Myocyte (in vitro differentiated cells): ENCODE measurements at regions not wholly inside any gene's neighbourhood (a gene's known extent, or its start where the extent isn't known, plus 50 kb on each side); places are given as distances from the start of the nearest gene placed in this dataset.
A peak's percentile ranks its signal among the peaks of the same experiment; 100 is the strongest.

Source experiments
- DNase-seq: peaks from one replicate; pipeline ENCODE4 v3.0.0-alpha.2; 2012; ENCODE audit warnings: low read depth

DNA sequence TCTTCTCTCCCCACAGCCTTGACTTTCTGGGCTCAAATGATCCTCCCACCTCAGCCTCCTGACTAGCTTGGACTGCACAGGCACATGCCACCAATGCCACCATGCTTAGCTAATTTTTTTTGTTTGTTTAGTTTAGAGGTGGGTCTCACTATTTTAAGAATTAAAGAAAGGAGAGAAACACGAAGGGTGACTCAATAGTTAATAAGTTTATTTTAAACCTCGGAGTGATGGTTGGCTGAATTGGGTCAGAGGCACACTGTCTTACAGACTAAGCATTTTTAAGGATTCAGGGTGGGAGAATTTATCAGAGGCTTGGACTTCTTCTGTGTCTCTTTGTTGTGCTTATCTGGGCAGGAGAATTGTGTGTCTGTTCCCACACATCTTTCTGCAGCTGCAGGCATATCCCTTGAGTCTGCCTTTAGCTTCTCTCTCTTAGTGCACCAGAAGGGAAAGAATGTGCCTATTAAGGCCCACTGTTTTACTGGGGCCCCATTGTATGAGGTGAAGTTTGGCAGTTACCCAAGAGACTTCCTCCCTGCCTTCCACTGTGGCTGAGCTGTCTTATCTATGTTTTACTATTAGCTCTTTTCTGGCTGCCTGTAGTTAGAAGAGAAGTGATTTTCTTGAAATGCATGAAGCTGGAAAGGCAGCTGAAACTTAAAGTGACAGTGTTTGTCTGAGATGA lies 2172.0 kb downstream of the TP53TG3F start:
- DNase-seq, result no peak

DNA sequence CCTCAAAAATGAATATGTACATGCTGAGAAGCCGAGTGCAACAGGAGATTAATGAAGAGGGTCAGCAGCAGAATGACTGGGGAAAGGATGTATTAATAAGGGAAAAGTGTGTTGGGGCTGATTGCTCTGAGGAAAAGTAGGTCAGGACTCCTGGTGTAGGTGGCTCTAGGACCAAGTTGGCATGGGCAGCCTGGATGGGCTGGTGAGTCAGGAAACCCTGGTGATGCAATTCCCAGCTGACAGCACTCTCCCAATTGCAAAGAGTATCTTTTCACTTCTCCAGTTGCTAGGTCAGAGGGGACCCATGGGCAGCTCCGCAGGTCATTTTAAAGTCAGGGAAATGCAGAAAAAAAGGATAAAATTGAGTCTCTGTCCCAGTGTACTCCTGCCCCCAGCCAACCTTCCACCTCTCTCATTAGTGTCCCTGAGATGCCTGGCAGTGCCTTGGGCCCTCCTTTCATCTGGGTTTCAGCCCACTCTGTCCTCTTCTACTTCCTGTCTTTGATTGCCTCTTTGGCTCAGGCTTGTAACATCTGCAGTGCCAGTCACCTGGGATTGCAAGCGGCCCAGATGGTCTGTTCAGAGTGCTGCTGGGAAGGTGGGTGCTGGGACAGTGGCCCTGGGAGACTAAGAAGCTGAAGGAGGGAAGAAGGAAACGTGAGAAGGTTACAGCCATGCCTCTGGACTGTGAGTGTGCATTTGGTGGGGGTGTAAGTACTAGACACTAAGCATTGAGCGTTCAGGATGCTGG lies 2177.2 kb downstream of the TP53TG3F start:
- DNase-seq, result no peak

GRCh38 chr16:35637683-35638082 lies 2178.3 kb downstream of the TP53TG3F start:
- DNase-seq, result no peak

DNA sequence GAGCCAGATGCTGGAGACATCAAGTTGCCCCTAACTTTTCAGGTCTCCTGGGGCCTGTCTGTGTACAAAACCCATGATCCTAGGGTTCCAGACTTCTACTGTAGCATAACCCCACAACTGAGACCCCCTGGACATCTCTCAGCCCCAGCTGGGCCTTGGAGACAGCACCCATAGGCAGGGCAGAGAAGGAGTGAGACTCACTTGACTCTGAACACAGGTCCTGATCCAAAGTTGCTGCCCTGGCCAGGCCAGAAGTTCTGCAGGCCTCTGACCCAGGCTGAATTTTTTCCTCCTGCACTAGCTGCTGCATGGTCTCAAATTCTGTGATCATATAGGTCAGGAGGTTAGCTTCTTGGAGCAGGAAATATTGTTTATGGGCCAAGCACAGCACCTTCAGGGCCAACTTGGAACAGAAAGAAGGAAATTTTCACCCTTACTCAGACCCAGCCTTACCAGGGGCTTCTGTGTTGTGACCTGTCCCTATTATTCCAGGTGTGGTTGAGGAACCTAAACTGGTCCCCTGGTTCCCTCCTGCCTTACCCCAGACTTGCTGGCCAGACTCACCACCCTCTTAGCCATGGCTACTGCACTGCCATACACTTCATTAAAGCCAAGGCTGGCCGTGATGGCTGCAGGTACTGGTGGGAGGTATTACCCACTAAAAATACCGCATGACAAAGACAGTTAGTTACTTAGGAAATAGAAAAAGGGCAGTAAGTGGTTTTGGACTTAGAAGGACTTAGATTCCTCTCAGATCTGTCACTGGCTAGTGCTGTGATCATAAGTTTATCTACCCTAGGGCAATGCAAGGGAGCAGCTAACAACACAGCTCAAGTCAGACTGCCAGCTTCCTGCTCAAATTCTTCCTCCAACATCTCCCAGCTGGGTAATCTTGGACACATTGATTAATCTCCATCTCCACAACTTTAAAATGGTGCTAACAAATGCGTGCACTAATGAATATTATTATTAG lies 2180.1 kb downstream of the TP53TG3F start:
- DNase-seq, result no peak

- no peak for DNase-seq
Measured at GRCh38 chr16:35642322-35642835, 2183.0 kb downstream of the TP53TG3F start.

GRCh38 chr16:35651841-35652240 lies 2192.4 kb downstream of the TP53TG3F start:
- DNase-seq, result no peak

- DNase-seq, result no peak
Measured at GRCh38 chr16:35664091-35664693, 2204.8 kb downstream of the TP53TG3F start.

DNA sequence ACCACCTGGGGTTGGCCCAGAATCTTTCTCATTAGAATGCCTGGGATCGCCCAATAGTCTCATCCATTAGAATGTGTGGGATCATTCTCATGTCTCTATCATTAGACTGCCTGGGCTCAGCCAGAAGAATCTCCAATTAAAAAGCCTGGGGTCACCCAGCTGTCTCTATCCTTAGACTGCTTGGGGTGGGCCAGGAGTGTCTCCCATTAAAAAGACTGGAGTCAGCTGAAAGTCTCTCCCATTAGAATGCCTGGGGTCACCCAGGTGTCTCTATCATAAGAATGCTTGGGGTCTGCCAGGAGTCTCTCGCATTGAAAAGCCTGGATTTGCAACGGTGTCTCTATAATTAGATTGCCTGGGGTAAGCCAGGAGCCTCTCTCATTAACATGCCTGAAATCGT lies 2225.7 kb downstream of the TP53TG3F start:
- no peak for DNase-seq

- no peak for DNase-seq
Measured at GRCh38 chr16:35686595-35686994, 2227.2 kb downstream of the TP53TG3F start.

DNA sequence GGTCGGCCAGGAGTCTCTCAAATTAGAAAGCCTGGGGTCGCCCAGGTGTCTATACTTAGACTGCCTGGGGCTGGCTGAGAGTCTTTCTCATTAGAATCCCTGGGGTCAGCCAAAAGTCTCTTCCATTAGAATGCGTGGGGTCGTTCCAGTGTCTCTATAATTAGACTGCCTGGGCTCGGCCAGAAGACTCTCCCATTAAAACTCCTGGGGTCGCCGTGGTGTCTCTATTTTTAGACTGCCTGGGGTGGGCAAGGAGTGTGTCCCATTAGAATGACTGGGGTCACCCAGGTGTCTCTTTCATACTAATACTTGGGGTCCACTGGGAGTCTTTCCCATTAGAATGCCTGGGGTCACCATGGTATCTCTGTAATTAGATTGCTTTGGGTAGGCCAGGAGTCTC lies 2227.7 kb downstream of the TP53TG3F start:
- no peak for DNase-seq

DNA sequence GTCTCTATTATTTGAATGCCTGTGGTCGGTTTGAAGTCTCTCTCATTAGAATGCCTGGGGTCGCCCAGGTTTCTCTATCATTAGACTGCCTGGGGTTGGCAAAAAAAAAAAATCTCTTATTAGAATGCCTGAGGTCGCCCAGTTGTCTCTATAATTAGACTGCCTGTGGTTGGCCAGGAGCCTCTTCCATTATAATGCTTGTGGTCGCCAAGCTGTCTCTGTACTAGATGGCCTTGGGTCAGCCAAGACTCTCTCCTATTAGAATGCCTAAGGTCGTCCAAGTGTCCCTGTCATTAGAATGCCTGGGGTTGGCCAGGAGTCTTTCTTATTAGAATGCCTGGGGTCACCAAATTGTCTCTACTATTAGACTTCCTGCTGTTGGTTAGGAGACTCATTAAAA lies 2228.4 kb downstream of the TP53TG3F start:
- DNase-seq, result peak; percentile 27

DNA sequence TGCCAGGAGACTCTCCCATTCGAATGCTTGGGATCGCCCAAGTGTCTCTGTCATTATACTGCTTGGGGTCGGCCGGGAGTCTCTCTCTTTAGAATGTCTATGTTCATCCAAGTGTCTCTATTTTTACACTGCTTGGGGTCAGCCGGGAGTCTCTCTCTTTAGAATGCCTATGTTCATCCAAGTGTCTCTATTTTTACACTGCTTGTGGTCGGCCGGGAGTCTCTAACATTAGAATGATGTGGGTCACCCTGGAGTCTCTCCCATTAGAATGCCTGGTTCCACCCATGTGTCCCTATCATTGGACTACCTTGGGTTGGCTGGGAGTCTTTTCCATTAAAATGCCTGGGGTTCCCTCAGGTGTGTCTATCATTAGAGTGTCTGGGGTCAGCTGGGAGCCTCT lies 2230.4 kb downstream of the TP53TG3F start:
- DNase-seq, result peak; percentile 12

GRCh38 chr16:35690413-35690812 lies 2231.0 kb downstream of the TP53TG3F start:
- DNase-seq, result no peak

GRCh38 chr16:35691057-35691456 lies 2231.6 kb downstream of the TP53TG3F start:
- DNase-seq, result no peak

DNA sequence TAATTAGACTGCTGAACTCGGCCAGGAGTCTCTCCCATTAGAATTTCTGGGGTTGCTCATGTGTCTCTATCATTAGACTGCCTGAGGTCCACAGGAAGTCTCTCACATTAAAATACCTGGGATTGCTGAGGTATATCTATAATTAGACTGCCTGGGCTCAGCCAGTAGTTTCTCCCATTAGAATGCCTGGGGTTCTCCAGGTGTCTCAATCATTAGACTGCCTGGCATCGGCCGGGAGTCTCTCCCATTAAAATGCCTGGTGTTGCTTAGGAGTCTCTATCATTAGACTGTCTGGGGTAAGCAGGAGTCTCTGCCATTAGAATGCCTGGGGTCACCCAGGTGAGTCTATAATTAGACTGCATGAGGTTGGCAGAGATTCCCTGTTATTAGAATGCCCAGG lies 2233.4 kb downstream of the TP53TG3F start:
- no peak for DNase-seq

- no peak for DNase-seq
Measured at GRCh38 chr16:35706901-35707300, 2247.5 kb downstream of the TP53TG3F start.

GRCh38 chr16:35711435-35711834 lies 2252.0 kb downstream of the TP53TG3F start:
- no peak for DNase-seq

GRCh38 chr16:35711958-35712357 lies 2252.5 kb downstream of the TP53TG3F start:
- no peak for DNase-seq

- DNase-seq, result peak; percentile 57
Measured at GRCh38 chr16:35713762-35714650, 2254.6 kb downstream of the TP53TG3F start.

- DNase-seq, result peak; percentile 62
Measured at GRCh38 chr16:35714665-35715064, 2255.3 kb downstream of the TP53TG3F start.
